Upper lobe of left lung (tissue), 4 donors: ENCODE measurements at regions not wholly inside any gene's neighbourhood (a gene's known extent, or its start where the extent isn't known, plus 50 kb on each side); places are given as distances from the start of the nearest gene placed in this dataset.

Experiments used
- CTCF ChIP-seq, 6 experiments: fragments of 450-650 bp in 4 of 6; fragments of 200-600 bp in 2 of 6; sonication (generic) in 2 of 6; IDR thresholded peaks; one replicate each; pipeline ENCODE4 v1.5.1; 2016 to 2019; ENCODE audit warnings: antibody characterized with exemption in 6 of 6
- EP300 ChIP-seq, 4 donors: sonication (generic); formaldehyde crosslinking; IDR thresholded peaks; one replicate each; pipeline ENCODE4 v1.5.1; 2017; ENCODE audit warnings: antibody characterized with exemption in 4 of 4, control low read depth in 2 of 4
- POLR2AphosphoS5 ChIP-seq, 2 donors: sonication (generic); formaldehyde crosslinking; IDR thresholded peaks; one replicate each; pipeline ENCODE4 v1.5.1; 2017; ENCODE audit warnings: antibody characterized with exemption in 2 of 2

DNA sequence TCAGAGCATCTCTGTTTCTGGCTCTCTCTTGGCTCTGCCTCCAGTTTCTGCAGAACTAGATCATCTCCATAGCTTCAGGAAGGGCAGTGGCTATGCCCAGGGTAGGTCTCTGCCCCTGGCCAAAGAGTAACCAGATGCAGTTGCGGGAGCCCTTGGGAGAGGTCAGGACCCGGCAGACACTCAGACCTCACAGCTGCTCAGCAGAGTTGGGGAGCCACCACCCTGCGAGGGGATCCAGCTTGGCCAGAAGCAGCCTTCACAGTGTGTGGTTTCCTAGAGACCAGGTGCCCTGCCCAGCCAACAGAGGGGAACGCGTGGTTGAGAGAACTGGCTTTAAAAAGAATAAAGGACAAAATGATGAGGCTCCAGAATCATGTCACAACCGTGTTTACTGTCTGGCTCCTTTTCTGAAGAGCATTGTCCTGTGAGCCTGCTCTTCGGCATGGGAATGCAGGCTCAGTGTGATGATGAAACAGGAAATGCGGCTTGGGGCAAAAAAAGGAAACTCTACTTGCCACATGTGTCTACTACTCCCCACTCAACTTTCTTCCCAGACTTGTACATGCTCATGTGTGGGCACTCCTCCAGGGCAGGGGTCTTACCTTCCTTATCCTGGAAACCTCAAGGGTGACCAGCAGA is 243.1 kb downstream of the INHBA start:
- TF ChIP-seq EP300 (IDR thresholded peaks at IDR 0.05) (no peak), CTCF (IDR thresholded peaks at IDR 0.05) (no peak), POLR2AphosphoS5 (IDR thresholded peaks at IDR 0.05) (no peak)
